Endothelial cell of umbilical vein (primary cell): ENCODE measurements at regions not wholly inside any gene's neighbourhood (a gene's known extent, or its start where the extent isn't known, plus 50 kb on each side); places are given as distances from the start of the nearest gene placed in this dataset.

ENCODE experiments used
- BruUV-seq: library from RNA; stranded (reverse); fragments of 400-500 nt; replicated peaks from 2 replicates; lab custom pipeline; 2021; lab: Mats Ljungman, UMichigan
- CTCF ChIA-PET: fragments of 300-600, 350-600 bp; sonication (Branson Sonifier 250); formaldehyde crosslinking; loops from one replicate; lab custom pipeline; 2021; ENCODE audit warnings: antibody characterized with exemption, inconsistent platforms; lab: Charles Lee
- POLR2A ChIA-PET: fragments of 300-600, 350-600 bp; sonication (Branson Sonifier 250); formaldehyde crosslinking; loops from one replicate; lab custom pipeline; 2021; ENCODE audit warnings: antibody characterized with exemption, inconsistent platforms; lab: Charles Lee
- DNase-seq: peaks from one replicate; pipeline ENCODE4 v3.0.0-alpha.2; 2011; ENCODE audit warnings: low read depth, low spot score
- FAIRE-seq: peaks from 2 replicates; lab custom pipeline; 2011; peaks lifted over from hg19 to GRCh38; lab: Jason Lieb, UNC
- H2AFZ ChIP-seq: 2 replicates; pipeline ENCODE4 v1.6.0; 2012; ENCODE audit warnings: low read depth, low read length, control low read depth, inconsistent platforms
- H3K27ac ChIP-seq: 2 replicates; pipeline ENCODE4 v1.5.1; 2011; ENCODE audit warnings: low read depth, mild to moderate bottlenecking, control low read depth, low read length, moderate library complexity; ENCODE audit not compliant: insufficient read depth
- H3K27me3 ChIP-seq, 2 experiments: 2 replicates each; pipeline versions ENCODE4 v1.6.0 to v1.6.1; 2011; ENCODE audit warnings: low read length in 2 of 2, mixed read lengths in 1 of 2; ENCODE audit not compliant: control insufficient read depth in 2 of 2, insufficient read depth in 2 of 2
- H3K36me3 ChIP-seq, 2 experiments: 2 replicates in 1 of 2; 3 replicates in 1 of 2; pipeline ENCODE4 v1.5.1; 2011; ENCODE audit warnings: low read length in 2 of 2, mild to moderate bottlenecking in 1 of 2, moderate library complexity in 1 of 2; ENCODE audit not compliant: control insufficient read depth in 2 of 2, insufficient read depth in 2 of 2; ENCODE audit errors: extremely low read depth in 1 of 2
- H3K4me1 ChIP-seq: 3 replicates; pipeline ENCODE4 v1.5.1; 2011; ENCODE audit warnings: mild to moderate bottlenecking, low read length; ENCODE audit not compliant: control insufficient read depth, insufficient read depth; ENCODE audit errors: extremely low read depth
- H3K4me2 ChIP-seq: 2 replicates; pipeline ENCODE4 v1.6.1; 2011; ENCODE audit warnings: low read length, control low read depth, mixed read lengths; ENCODE audit not compliant: insufficient read depth
- H3K4me3 ChIP-seq, 3 experiments: fragments of 200-600 bp in 1 of 3; sonication (generic), shearing (Covaris generic) in 1 of 3; replicated peaks in 1 of 3; 2 replicates each; pipeline ENCODE4 v1.5.1; 2011 to 2016; ENCODE audit warnings: control low read depth in 3 of 3, low read length in 3 of 3, mild to moderate bottlenecking in 2 of 3, inconsistent platforms in 1 of 3, low read depth in 1 of 3, moderate library complexity in 1 of 3; ENCODE audit not compliant: insufficient read depth in 1 of 3
- H3K79me2 ChIP-seq: 2 replicates; pipeline ENCODE4 v1.6.0; 2012; ENCODE audit warnings: low read length, inconsistent platforms; ENCODE audit not compliant: control insufficient read depth, insufficient read depth
- H3K9ac ChIP-seq: replicated peaks from 2 replicates; pipeline ENCODE3; 2011; ENCODE audit warnings: low read length, control low read depth; ENCODE audit not compliant: insufficient read depth; ENCODE audit errors: extremely low read depth
- H3K9me1 ChIP-seq: replicated peaks from 3 replicates; pipeline ENCODE4 v1.6.0; 2011; ENCODE audit warnings: mild to moderate bottlenecking, low read length; ENCODE audit not compliant: control insufficient read depth, insufficient read depth; ENCODE audit errors: extremely low read depth
- H3K9me3 ChIP-seq: replicated peaks from 2 replicates; pipeline ENCODE4 v1.5.1; 2012; ENCODE audit warnings: low read length, inconsistent platforms; ENCODE audit not compliant: control insufficient read depth, insufficient read depth
- H4K20me1 ChIP-seq: replicated peaks from 2 replicates; pipeline ENCODE3; 2011; ENCODE audit warnings: mild to moderate bottlenecking, low read length; ENCODE audit not compliant: control insufficient read depth, insufficient read depth; ENCODE audit errors: extremely low read depth
- CTCF ChIP-seq, 2 donors: IDR thresholded peaks; 1 replicate in 1 of 2; 2 replicates in 1 of 2; pipeline ENCODE4 v1.5.1; 2011; ENCODE audit warnings: low read length in 2 of 2, mild to moderate bottlenecking in 2 of 2, moderate library complexity in 2 of 2, control low read depth in 1 of 2, inconsistent platforms in 1 of 2, low read depth in 1 of 2; ENCODE audit not compliant: insufficient read depth in 1 of 2; ENCODE audit errors: extremely low read depth in 1 of 2
- EZH2 ChIP-seq: IDR thresholded peaks from 2 replicates; pipeline ENCODE4 v1.6.1; 2012; ENCODE audit warnings: borderline replicate concordance, low read depth, mild to moderate bottlenecking, moderate library complexity, low read length, inconsistent platforms; ENCODE audit not compliant: severe bottlenecking
- FOS ChIP-seq: IDR thresholded peaks from 2 replicates; pipeline ENCODE4 v1.6.1; 2011; ENCODE audit warnings: mild to moderate bottlenecking, low read length, moderate library complexity, borderline replicate concordance; ENCODE audit not compliant: insufficient read depth
- GATA2 ChIP-seq: IDR thresholded peaks from 2 replicates; pipeline ENCODE4 v1.7.0; 2011; ENCODE audit warnings: low read depth, mild to moderate bottlenecking, moderate library complexity, mixed read lengths, low read length; ENCODE audit not compliant: insufficient read length, insufficient read depth
- JUN ChIP-seq: IDR thresholded peaks from 2 replicates; pipeline ENCODE4 v1.6.1; 2011; ENCODE audit warnings: borderline replicate concordance, low read depth; ENCODE audit not compliant: insufficient read length, insufficient read depth
- MAX ChIP-seq: IDR thresholded peaks from 2 replicates; pipeline ENCODE4 v1.6.1; 2011; ENCODE audit not compliant: insufficient read depth, insufficient read length
- MYC ChIP-seq: IDR thresholded peaks from one replicate; pipeline ENCODE4 v1.6.1; 2011; ENCODE audit warnings: mild to moderate bottlenecking, low read depth, low read length
- POLR2A ChIP-seq: IDR thresholded peaks from 2 replicates; pipeline ENCODE4 v1.6.1; 2012; ENCODE audit warnings: low read depth, mild to moderate bottlenecking, control low read depth, low read length
- POLR2AphosphoS5 ChIP-seq: IDR thresholded peaks from 2 replicates; pipeline ENCODE4 v1.6.1; 2012; ENCODE audit warnings: low read depth, mild to moderate bottlenecking, control low read depth, low read length, moderate library complexity; ENCODE audit not compliant: insufficient read depth
- dilution Hi-C: fragments of 300-500 bp; cut with MboI; formaldehyde crosslinking; loops from one replicate; pipeline ENCODE4 v1.15.0; 2019; ENCODE audit warnings: low sequenced_read_pairs; ENCODE audit not compliant: extremely low pct_ligation_motif_present
- intact Hi-C: fragments of 100-400 bp; cut with micrococcal nuclease; formaldehyde crosslinking; loops from one replicate; pipeline ENCODE4 v1.10.0; 2022

- Histone ChIP-seq H3K9ac (no peak overlapping the region), H3K4me2 (no peak overlapping the region), H2AFZ (no peak overlapping the region), H3K79me2 (no peaks in the 10 kb centered on the region), H3K4me1 (no peaks in the 10 kb centered on the region), H3K9me1 (no peaks in the 10 kb centered on the region), H4K20me1 (no peaks in the 10 kb centered on the region), H3K9me3 (no peaks in the 10 kb centered on the region), H3K27me3 (no peaks in the 10 kb centered on the region), H3K36me3 (no peaks in the 10 kb centered on the region), H3K27ac (no peak overlapping the region), H3K4me3 (no peak overlapping the region)
- FAIRE-seq: no peak
- no TSS peak for BruUV-seq
- POLR2A ChIA-PET: no interaction called here
- DNase-seq: no peak
- intact Hi-C loops: no loop called here
- dilution Hi-C loops: no loop called here
- TF ChIP-seq POLR2A (no peak), EZH2 (no peak), JUN (no peak), POLR2AphosphoS5 (no peak), GATA2 (no peak), FOS (no peak), MYC (no peak), CTCF (IDR thresholded peaks at IDR 0.05; ENCODE audit: extremely low read depth in 1 of 2, insufficient read depth in 1 of 2, low read depth in 1 of 2, low read length in 2 of 2) (no peak), MAX (no peak)
- CTCF ChIA-PET: no interaction called here
These were observed 563.6 kb upstream of the ADAMTS9 start for GRCh38 chr3:65251375-65251774.
